HEK293T (cell line): ENCODE measurements at regions not wholly inside any gene's neighbourhood (a gene's known extent, or its start where the extent isn't known, plus 50 kb on each side); places are given as distances from the start of the nearest gene placed in this dataset.
"Not testable (repeated sequence)": the region's sequence is repeated elsewhere in the genome, so short reads cannot be mapped to it uniquely, and the experiment has no call there.

Source experiments
- CTCF ChIA-PET: fragments of 350-600 bp; formaldehyde crosslinking; extraction: SDS; loops from one replicate; lab custom pipeline; 2021; ENCODE audit warnings: antibody characterized with exemption, inconsistent platforms; lab: Yijun Ruan, JAX
- POLR2A ChIA-PET: fragments of 350-600 bp; formaldehyde crosslinking; extraction: SDS; loops from one replicate; lab custom pipeline; 2020; ENCODE audit warnings: antibody characterized with exemption, inconsistent platforms; lab: Yijun Ruan, JAX
- DNase-seq: peaks from one replicate; pipeline ENCODE4 v3.0.0; 2012; ENCODE audit warnings: mixed read lengths; ENCODE audit errors: extremely low spot score
- ARNT ChIP-seq: fragments of 450-650 bp; IDR thresholded peaks from 2 replicates; pipeline ENCODE4 v1.6.1; 2017; ENCODE audit warnings: mild to moderate bottlenecking
- BHLHE40 ChIP-seq: fragments of 450-650 bp; IDR thresholded peaks from 2 replicates; pipeline ENCODE4 v1.6.1; 2016; ENCODE audit warnings: mild to moderate bottlenecking, moderate library complexity, borderline replicate concordance
- CTBP1 ChIP-seq: fragments of 450-650 bp; IDR thresholded peaks from 2 replicates; pipeline ENCODE4 v1.6.1; 2016; ENCODE audit warnings: borderline replicate concordance
- ELF4 ChIP-seq: fragments of 450-650 bp; IDR thresholded peaks from 2 replicates; pipeline ENCODE4 v1.6.1; 2017; ENCODE audit warnings: antibody characterized with exemption
- FOXA1 ChIP-seq: fragments of 450-650 bp; IDR thresholded peaks from 2 replicates; pipeline ENCODE4 v1.6.1; 2016; ENCODE audit warnings: mild to moderate bottlenecking
- FOXK2 ChIP-seq: fragments of 450-650 bp; IDR thresholded peaks from 2 replicates; pipeline ENCODE4 v1.6.1; 2016; ENCODE audit warnings: mild to moderate bottlenecking
- FOXM1 ChIP-seq: fragments of 450-650 bp; IDR thresholded peaks from 2 replicates; pipeline ENCODE4 v1.6.1; 2017; ENCODE audit warnings: mild to moderate bottlenecking, borderline replicate concordance
- HDGF ChIP-seq: fragments of 450-650 bp; IDR thresholded peaks from 2 replicates; pipeline ENCODE4 v1.6.1; 2017; ENCODE audit warnings: antibody characterized with exemption, borderline replicate concordance
- L3MBTL2 ChIP-seq: fragments of 450-650 bp; conservative IDR thresholded peaks from 2 replicates; pipeline ENCODE4 v1.6.1; 2016; ENCODE audit warnings: mild to moderate bottlenecking
- LEF1 ChIP-seq: fragments of 450-650 bp; IDR thresholded peaks from 2 replicates; pipeline ENCODE4 v1.6.1; 2017; ENCODE audit warnings: mild to moderate bottlenecking, borderline replicate concordance
- NFRKB ChIP-seq: fragments of 450-650 bp; IDR thresholded peaks from 2 replicates; pipeline ENCODE4 v1.6.1; 2016; ENCODE audit warnings: mild to moderate bottlenecking, moderate library complexity
- PKNOX1 ChIP-seq: fragments of 450-650 bp; IDR thresholded peaks from 2 replicates; pipeline ENCODE4 v1.6.1; 2016
- SP1 ChIP-seq: fragments of 450-650 bp; IDR thresholded peaks from 2 replicates; pipeline ENCODE4 v1.6.1; 2017
- SUZ12 ChIP-seq: fragments of 450-650 bp; IDR thresholded peaks from 2 replicates; pipeline ENCODE4 v1.6.1; 2016; ENCODE audit warnings: mild to moderate bottlenecking
- TARDBP ChIP-seq: fragments of 450-650 bp; IDR thresholded peaks from 2 replicates; pipeline ENCODE4 v1.6.1; 2016
- ZNF384 ChIP-seq: fragments of 450-650 bp; IDR thresholded peaks from 2 replicates; pipeline ENCODE4 v1.6.1; 2016

- ChIA-PET POLR2A (no interaction called here), CTCF (no interaction called here)
- TF ChIP-seq ELF4 (no peak), SUZ12 (no peak), HDGF (no peak), ZNF384 (no peak), CTBP1 (no peak)
Observed at GRCh38 chr5:56298336-56299090, 65.4 kb upstream of the ANKRD55 start.

DNA sequence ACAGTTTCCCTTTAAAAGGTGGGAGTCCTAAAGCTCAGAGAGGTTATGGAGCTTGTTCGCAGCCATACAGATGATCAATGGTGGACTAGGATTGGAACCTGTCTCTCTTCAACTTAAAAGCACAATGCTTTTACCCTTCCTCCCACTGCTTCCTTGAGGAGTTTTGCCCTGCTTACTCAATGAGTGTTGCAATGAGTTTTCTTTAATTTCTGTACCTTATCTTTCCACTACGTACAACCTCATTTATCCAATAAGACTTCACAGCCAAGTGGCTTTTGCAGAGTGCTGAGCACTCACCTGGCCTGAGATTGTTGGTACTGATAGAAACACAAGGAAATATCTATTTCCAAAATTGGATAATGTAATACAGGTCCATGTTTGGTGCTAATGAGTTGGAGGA lies 64.7 kb upstream of the ANKRD55 start:
- ChIA-PET CTCF (no interaction called here), POLR2A (no interaction called here)
- no peak for TF ChIP-seq ARNT
- TF ChIP-seq PKNOX1, result no peak
- TF ChIP-seq FOXM1, result no peak
- TF ChIP-seq FOXK2, result no peak
- no peak for TF ChIP-seq SP1
- TF ChIP-seq NFRKB, result no peak
- TF ChIP-seq L3MBTL2, result no peak
- no peak for TF ChIP-seq ZNF384
- no peak for TF ChIP-seq TARDBP
- no peak for TF ChIP-seq FOXA1
- TF ChIP-seq LEF1, result no peak
- TF ChIP-seq BHLHE40, result no peak
- TF ChIP-seq SUZ12, result no peak
- no peak for TF ChIP-seq ELF4
- no peak for TF ChIP-seq HDGF
- no peak for TF ChIP-seq CTBP1
- no peak for DNase-seq

More at GRCh38 chr5:56298336-56299090, 65.4 kb upstream of the ANKRD55 start:
- no peak for DNase-seq

GRCh38 chr5:56295311-56295710 lies 62.2 kb upstream of the ANKRD55 start:
- DNase-seq, POLR2A ChIA-PET: not testable (repeated sequence)

GRCh38 chr5:56294354-56294753 lies 61.2 kb upstream of the ANKRD55 start:
- CTCF ChIA-PET, result interaction anchor here (0.7 kb wide), 1 partner anchor 541 kb away, joined by 3 read pairs; no protein-coding TSS in a partner anchor
- DNase-seq, result no peak
- TF ChIP-seq L3MBTL2, result no peak
- TF ChIP-seq FOXK2, result no peak
- no peak for TF ChIP-seq FOXM1
- TF ChIP-seq LEF1, result no peak
- no peak for TF ChIP-seq PKNOX1
- TF ChIP-seq NFRKB, result no peak
- TF ChIP-seq SUZ12, result no peak
- TF ChIP-seq ZNF384, result no peak
- TF ChIP-seq ELF4, result no peak
- TF ChIP-seq ARNT, result no peak
- TF ChIP-seq TARDBP, result no peak
- TF ChIP-seq FOXA1, result no peak
- POLR2A ChIA-PET, result no interaction called here

More at GRCh38 chr5:56295311-56295710, 62.2 kb upstream of the ANKRD55 start:
- CTCF ChIA-PET, result not testable (repeated sequence)

GRCh38 chr5:56292874-56293273 lies 59.7 kb upstream of the ANKRD55 start:
- DNase-seq, POLR2A ChIA-PET, CTCF ChIA-PET: not testable (repeated sequence)

- no peak for DNase-seq
- TF ChIP-seq FOXK2 (no peak), LEF1 (no peak), L3MBTL2 (no peak), ZNF384 (no peak), PKNOX1 (no peak), CTBP1 (no peak), TARDBP (no peak), BHLHE40 (no peak), SP1 (no peak), ARNT (no peak), FOXM1 (no peak), FOXA1 (no peak), HDGF (no peak), NFRKB (no peak), SUZ12 (no peak), ELF4 (no peak)
- CTCF ChIA-PET, result no interaction called here
- POLR2A ChIA-PET, result no interaction called here
Observed at GRCh38 chr5:56291661-56292374, 58.7 kb upstream of the ANKRD55 start.
